HG03095 (cell line): ENCODE measurements at regions not wholly inside any gene's neighbourhood (a gene's known extent, or its start where the extent isn't known, plus 50 kb on each side); places are given as distances from the start of the nearest gene placed in this dataset.
"Not testable (repeated sequence)": the region's sequence is repeated elsewhere in the genome, so short reads cannot be mapped to it uniquely, and the experiment has no call there.

Source experiments
- ATAC-seq: cut with Tn5 transposase; IDR thresholded peaks from one replicate; pipeline ENCODE4 v1.9.1; 2021; ENCODE audit warnings: moderate library complexity; ENCODE audit not compliant: unreplicated experiment

- ATAC-seq: no peak
Observed at GRCh38 chr3:27779176-27779575, 57.1 kb upstream of the EOMES start.

DNA sequence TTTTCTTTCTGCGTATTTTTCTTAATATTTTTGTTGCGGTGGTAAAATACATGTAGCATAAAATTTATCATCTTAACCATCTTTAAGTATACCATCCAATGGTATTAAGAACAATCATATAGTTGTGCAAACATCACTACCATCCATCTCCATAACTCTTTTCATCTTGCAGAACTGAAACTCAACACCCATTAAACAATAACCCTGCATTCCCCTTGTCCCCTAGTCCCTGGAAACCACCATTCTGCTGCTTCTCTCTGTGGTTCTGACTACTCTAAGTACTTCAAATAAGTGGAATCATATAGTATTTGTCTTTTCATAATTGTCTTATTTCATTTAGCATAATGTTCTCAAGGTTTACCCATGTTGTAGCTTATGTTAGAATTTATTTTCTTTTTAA, 67.3 kb upstream of the EOMES start:
- ATAC-seq: no peak

- no peak for ATAC-seq
Observed at GRCh38 chr3:27791956-27792355, 69.8 kb upstream of the EOMES start.

- ATAC-seq: no peak
Observed at GRCh38 chr3:27792869-27793268, 70.7 kb upstream of the EOMES start.

GRCh38 chr3:27794211-27794610, 72.1 kb upstream of the EOMES start:
- no peak for ATAC-seq

- ATAC-seq: no peak
Observed at GRCh38 chr3:27796365-27796875, 74.3 kb upstream of the EOMES start.

- no peak for ATAC-seq
Observed at GRCh38 chr3:27797773-27798172, 75.7 kb upstream of the EOMES start.

- no peak for ATAC-seq
Observed at GRCh38 chr3:27800261-27800660, 78.1 kb upstream of the EOMES start.

DNA sequence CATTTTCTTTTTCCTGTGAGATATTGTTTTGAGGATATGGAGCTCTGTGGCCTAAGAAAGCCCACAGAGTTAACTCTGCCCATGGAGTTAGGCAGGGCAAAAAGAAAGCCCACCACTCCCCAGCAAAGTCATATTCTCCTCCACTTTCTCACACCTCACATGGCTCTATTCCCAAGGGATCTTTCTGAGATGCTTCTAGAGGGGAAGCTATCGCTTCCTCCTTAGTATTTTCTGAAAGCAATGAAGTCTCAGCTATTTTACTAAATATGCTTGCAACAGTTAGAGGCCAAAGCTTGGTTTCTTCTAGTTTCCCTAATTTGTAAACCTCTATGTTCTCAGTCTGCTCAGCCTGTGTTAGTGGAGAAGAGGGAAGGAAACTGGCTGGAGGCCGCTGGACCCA, 80.3 kb upstream of the EOMES start:
- ATAC-seq: no peak

- ATAC-seq: no peak
Observed at GRCh38 chr3:27802849-27803248, 80.7 kb upstream of the EOMES start.

GRCh38 chr3:27805282-27805681, 83.2 kb upstream of the EOMES start:
- no peak for ATAC-seq

DNA sequence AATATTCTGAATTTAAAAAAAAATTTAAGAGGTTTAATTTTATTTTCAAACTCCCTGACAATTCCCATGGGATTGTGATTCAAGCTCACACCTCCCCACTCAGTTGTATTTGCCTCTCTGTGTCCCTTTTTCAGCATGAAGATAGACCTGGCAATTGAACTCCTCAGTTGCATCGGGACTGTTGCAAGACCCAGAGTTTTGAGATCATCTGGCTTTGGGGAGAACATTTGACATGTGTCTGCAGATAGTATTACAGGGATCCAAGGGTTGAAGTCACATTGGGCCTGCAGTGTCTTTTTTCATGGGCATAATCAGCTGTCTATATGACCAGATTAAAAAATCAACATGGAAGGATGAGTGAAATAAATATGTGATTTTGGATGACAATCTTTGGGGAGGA, 91.1 kb upstream of the EOMES start:
- no peak for ATAC-seq

- ATAC-seq: not testable (repeated sequence)
Observed at GRCh38 chr3:27821609-27822008, 99.5 kb upstream of the EOMES start.

GRCh38 chr3:27824312-27825200, 102.4 kb upstream of the EOMES start:
- no peak for ATAC-seq

- no peak for ATAC-seq
Observed at GRCh38 chr3:27826448-27826847, 104.3 kb upstream of the EOMES start.

- ATAC-seq: no peak
Observed at GRCh38 chr3:27827041-27827440, 104.9 kb upstream of the EOMES start.

- no peak for ATAC-seq
Observed at GRCh38 chr3:27840807-27841594, 118.9 kb upstream of the EOMES start.

- no peak for ATAC-seq
Observed at GRCh38 chr3:27844052-27844675, 122.0 kb upstream of the EOMES start.

- no peak for ATAC-seq
Observed at GRCh38 chr3:27847697-27848096, 125.6 kb upstream of the EOMES start.

- ATAC-seq: no peak
Observed at GRCh38 chr3:27848826-27849225, 126.7 kb upstream of the EOMES start.

GRCh38 chr3:27859821-27860220, 137.7 kb upstream of the EOMES start:
- ATAC-seq: no peak
